GM18526 (cell line): ENCODE measurements at regions not wholly inside any gene's neighbourhood (a gene's known extent, or its start where the extent isn't known, plus 50 kb on each side); places are given as distances from the start of the nearest gene placed in this dataset.

Experiments used
- POLR2A ChIP-seq: IDR thresholded peaks from 3 replicates; pipeline ENCODE4 v1.6.1; 2011; ENCODE audit not compliant: insufficient read length; ENCODE audit errors: extremely low read depth

- no peak for TF ChIP-seq POLR2A
Observed at GRCh38 chr13:33575378-33575777, 242.6 kb upstream of the RFC3 start.

- no peak for TF ChIP-seq POLR2A
Observed at GRCh38 chr13:33577007-33577406, 240.9 kb upstream of the RFC3 start.

DNA sequence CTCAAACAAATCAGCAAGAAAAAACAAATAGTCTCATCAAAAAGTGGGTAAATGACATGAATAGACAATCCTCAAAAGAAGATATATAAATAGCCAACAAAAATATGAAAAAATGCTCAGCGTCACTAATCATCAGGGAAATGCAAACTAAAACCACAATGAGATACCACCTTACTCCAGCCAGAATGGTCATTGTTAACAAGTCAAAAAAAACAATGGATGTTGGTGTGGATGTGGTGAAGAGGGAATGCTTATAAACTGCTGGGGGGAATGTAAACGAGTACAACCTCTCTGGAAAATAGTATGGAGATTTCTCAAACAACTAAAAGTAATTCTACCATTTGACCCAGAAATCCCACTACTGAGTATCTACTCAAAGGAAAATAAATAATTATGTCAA lies 239.2 kb upstream of the RFC3 start:
- TF ChIP-seq POLR2A = no peak

DNA sequence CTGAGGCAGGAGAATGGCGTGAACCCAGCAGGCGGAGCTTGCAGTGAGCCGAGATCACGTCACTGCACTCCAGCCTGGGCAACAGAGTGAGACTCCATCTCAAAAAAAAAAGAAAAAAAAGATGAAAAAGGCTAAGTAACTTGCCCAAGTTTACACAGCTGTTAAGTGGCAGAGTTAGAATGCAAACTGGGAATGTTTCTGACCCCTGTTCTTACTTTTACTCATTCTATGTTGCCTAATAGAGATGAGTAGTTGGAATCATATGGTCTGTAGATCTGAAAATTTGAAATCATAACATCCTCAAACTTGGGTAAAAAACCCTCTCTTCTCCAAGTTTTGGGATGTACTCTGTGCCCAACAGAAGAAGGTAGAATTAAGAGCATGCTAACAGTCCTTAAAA lies 235.8 kb upstream of the RFC3 start:
- no peak for TF ChIP-seq POLR2A

DNA sequence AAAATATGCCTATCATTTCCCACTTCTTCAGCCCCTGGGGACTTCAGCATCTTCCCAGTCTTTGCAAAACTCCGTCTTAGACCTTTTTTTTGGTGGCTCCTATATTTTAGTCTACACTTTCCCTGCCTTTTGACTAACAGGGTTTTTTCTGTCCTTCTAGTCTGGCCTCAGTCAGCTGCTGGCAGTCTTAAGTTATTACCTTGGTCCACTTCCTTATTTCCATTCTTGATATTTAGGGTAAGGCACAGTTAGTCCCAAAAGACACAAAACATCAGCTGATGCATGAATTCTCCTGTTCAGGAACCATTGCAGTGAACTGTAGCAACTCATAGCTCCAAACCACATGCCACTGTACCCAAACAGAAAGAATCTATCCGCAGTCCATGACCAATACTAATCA lies 234.6 kb upstream of the RFC3 start:
- no peak for TF ChIP-seq POLR2A

- no peak for TF ChIP-seq POLR2A
Observed at GRCh38 chr13:33590936-33591335, 227.0 kb upstream of the RFC3 start.

- TF ChIP-seq POLR2A = no peak
Observed at GRCh38 chr13:33606692-33607091, 211.3 kb upstream of the RFC3 start.

- no peak for TF ChIP-seq POLR2A
Observed at GRCh38 chr13:33610438-33611120, 207.4 kb upstream of the RFC3 start.

DNA sequence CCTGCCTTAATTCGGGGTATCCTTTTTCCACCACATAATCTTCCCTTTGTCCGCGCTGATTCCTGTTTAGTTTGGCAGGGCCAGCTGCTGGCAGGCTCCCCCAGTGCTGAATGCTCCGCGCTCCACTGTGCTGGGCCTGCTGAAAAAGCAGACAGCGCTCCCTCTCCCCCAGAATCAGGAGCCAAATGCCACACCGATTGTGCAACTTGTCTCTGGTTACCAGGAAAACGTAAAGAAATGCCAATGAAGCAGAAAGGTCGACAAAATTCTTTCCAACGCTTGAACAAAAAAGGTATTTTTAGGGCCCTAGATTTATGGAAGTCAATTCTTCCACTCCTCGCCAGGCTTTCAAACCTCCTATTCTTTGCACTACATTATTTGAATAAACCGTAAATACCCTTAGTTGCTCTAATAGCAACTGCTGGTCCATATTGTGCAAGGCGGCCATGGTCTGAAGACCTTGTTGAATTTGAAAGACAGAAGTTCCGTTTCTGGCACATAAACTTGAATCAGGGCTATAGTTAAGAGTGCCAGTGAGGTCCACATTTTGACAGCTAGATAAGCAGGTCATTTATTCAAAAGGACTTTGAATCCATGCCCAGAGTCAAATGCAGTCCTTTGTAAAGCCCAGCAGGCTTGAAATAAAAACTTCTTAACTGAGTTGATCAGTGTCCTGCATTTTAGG lies 206.7 kb upstream of the RFC3 start:
- TF ChIP-seq POLR2A = no peak

GRCh38 chr13:33612641-33613638 lies 205.0 kb upstream of the RFC3 start:
- TF ChIP-seq POLR2A = no peak

DNA sequence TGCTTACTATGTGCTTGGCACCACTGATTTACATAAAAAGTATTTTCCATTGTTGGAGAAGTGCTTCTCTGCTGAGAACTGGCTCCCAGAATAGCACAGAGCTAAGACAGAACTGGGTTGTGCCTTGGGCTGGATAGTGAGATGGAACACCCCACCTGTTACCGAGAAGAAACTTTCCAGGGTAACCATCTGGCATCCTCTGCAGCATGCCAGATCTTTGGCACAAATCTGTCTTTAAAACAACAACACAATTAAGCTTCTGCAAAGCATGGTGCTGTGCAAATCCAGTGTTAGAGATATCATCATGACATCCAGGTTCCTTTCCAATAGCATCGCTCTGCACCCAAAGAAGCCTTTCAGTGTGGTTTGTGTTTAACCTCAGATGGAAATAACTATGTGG lies 202.5 kb upstream of the RFC3 start:
- no peak for TF ChIP-seq POLR2A

DNA sequence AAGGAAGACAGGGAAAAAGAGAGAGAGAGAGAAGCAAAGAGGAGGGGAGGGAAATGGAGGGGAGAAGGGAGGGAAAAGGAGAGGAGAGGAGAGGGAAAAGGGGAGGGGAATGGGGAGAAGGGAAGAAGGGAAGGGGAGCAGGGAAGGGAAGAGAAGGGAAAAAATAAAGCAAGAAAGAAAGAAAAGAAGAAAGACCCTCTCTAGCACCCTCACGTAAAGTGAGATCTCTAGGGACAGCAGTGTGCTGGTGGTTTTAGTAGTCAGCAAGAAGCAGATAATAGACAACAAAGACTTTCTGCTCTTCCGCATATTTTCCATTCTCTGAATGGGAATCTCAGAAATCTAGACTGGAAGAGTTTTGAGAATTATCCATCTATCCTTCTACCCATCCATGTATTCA lies 201.8 kb upstream of the RFC3 start:
- TF ChIP-seq POLR2A = no peak

- no peak for TF ChIP-seq POLR2A
Observed at GRCh38 chr13:33617055-33617454, 200.9 kb upstream of the RFC3 start.

DNA sequence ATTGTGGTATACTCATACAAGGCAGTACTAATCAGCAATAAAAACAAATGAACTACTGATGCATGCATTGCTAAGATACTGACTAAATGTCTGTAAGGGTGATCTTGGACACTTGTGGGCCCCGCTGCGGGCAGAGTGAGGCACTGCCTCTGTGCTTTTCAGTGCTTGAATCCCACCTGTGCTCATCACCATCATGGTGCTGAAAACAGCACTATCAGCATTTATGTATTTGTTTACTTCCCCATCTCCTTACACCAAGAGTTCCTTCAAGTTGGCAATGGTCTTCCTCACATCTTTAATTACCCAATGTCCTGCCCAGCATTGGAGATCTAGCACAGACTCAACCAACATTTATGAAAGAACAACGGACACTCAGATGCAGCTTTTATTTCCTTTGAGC lies 193.7 kb upstream of the RFC3 start:
- TF ChIP-seq POLR2A = no peak

DNA sequence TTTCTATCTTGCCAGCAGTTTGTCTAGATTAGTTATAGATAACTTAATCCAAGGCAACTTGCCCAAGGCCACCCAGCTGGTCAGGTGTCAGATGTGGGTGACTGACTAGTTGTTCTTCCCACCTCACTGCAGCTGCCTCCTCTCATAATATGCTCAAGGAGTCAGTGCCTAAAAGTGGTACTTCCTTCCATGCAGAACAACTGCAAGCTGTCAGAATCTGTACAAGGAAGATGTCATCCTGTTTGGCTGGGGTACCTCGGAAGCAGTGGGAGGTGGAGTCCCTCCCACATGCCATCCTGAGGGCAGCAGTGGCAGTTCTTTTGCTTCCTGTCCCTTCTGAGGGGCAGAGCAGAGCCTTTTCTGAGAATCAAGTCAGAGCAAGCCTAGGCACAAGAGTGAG lies 193.2 kb upstream of the RFC3 start:
- no peak for TF ChIP-seq POLR2A

DNA sequence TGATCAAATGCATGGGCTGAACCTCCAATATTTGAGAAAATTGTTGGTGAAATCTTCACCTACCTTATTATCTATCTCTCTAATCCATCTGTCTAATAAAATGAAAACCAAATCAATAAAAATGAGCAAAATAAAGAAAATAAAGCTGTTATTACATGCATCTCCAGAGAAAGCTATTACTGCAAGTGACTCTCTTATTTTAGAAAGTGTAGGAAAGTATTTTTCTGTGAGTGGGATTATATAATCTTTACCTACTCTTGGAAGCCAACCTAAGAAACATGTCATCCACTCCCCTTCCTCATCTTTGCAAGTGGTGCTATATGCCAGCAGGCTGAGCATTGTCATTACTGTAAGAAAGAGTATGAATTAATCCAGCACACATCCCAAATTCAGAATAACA lies 191.5 kb upstream of the RFC3 start:
- TF ChIP-seq POLR2A = no peak
